HG02798 (cell line): ENCODE measurements at regions not wholly inside any gene's neighbourhood (a gene's known extent, or its start where the extent isn't known, plus 50 kb on each side); places are given as distances from the start of the nearest gene placed in this dataset.
A peak's percentile ranks its signal among the peaks of the same experiment; 100 is the strongest.

Source experiments
- ATAC-seq: cut with Tn5 transposase; IDR thresholded peaks from one replicate; pipeline ENCODE4 v1.9.1; 2021; ENCODE audit warnings: mild to moderate bottlenecking; ENCODE audit not compliant: unreplicated experiment, poor library complexity

GRCh38 chr9:73839471-73839870, 657.7 kb upstream of the RORB start:
- ATAC-seq, result no peak

GRCh38 chr9:73841018-73841417, 656.1 kb upstream of the RORB start:
- no peak for ATAC-seq

- ATAC-seq, result no peak
These were observed 653.0 kb upstream of the RORB start for GRCh38 chr9:73844135-73844534.

DNA sequence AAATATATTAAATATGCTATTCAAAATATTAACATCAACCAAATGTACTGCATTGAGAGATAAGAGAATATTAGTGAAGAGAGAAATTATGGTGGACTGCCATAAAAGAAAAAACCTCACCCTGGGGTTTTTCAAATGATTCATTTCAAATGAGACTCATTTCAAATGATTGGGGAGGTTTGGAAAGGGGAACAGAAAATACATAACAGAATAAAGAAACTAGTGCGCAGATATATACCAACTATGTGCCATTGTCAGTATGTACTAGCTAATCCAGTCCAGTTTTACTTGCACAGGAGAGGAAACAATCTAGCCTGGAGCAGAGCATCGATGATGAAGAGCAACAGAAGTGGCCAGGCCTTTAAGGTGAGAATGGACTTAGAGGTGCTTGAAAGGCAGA, 651.6 kb upstream of the RORB start:
- peak; percentile 79 for ATAC-seq

DNA sequence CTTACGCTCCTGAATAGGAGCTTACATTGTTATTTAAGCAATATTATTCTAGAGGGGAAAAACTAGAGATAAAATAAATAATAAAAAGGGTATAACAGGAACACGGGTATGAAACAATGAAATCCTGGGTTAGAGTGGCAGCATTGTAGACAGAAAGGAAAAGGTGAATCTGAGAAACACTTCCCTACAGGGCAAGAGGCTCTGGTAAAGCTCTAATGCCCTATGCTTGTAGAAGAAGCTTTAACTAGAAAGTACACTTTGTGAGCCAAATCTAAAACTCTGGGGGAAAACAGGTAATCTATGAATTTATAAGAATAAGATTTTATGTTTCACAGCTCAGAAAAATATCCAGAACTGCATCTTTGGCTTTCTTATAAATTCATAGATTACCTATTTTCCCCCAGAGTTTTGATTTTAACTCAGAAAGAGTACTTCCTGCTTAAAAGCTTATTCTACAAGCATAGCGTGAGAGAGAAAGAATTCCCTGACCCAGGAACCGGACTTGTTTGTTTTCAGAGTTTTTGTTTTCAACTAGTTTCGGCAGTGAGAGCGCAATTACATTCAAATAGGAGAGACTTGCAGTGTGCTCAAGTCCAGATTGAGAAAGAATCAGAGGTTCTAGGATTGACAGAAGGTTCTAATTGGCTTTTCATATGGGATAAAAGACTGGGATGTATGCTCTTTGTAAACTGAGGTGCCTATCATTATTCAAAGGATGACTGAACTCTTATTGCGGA, 651.0 kb upstream of the RORB start:
- no peak for ATAC-seq

DNA sequence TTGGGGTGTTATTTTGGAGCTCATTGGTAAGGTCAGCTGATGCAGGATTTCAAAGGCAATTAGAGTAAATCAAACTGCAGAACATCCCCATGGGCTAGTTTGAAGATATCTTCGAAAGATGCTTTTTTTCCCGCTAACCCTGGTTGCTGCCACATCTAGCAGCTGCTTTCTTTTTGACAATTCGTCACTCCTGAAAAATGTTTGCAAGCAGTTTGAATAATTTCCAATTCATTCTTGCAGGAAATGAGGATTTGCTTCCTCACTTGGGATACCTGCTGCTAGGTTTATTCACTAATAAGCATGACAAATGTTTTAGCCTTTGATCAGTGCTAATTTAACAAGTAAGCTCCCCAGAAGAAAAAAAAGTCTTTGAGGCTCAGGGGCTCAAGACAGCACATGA, 649.6 kb upstream of the RORB start:
- ATAC-seq, result no peak

- ATAC-seq, result no peak
These were observed 643.6 kb upstream of the RORB start for GRCh38 chr9:73853549-73853948.

- no peak for ATAC-seq
These were observed 641.9 kb upstream of the RORB start for GRCh38 chr9:73855206-73855605.

DNA sequence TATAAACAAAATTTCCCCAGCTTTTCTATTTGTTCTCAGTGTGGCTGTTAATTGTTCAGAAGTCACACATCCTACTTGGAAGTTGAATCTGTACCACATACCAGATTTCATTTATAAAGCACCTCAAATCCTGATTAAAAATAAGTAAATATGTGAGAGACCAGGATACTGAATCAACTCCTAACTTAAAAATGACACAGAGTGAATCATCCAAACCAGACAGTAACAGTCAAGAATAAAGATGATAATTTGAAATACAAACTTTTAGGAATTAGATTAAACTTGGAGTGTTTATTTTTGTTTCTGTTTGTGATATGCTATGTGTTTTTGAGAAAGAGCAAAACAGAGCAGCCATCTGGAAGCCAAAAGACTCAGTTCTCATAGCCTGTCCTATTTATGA, 633.2 kb upstream of the RORB start:
- ATAC-seq, result no peak

- ATAC-seq, result no peak
These were observed 630.7 kb upstream of the RORB start for GRCh38 chr9:73866451-73866850.

DNA sequence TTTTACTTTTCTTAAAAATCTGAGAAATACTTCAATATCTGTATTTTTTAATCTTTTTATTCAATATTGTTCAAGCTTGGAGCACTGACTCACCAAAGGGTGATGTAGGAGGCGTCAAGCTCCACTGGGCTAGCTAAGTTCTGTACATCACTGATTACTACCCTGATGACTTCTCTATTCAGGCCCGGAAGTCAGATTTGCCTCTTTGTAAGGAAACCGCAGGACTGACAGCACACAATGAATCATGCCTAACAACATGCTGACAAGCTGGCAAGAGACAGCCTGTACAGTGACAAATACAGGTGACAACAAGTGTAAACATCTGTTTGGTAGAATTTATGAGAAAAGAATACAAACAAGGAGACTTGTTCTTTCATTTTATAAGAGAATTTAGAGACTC, 627.9 kb upstream of the RORB start:
- peak; percentile 99 for ATAC-seq

- no peak for ATAC-seq
These were observed 625.5 kb upstream of the RORB start for GRCh38 chr9:73871636-73872035.

GRCh38 chr9:73872701-73873100, 624.4 kb upstream of the RORB start:
- ATAC-seq, result no peak

GRCh38 chr9:73880101-73880500, 617.0 kb upstream of the RORB start:
- ATAC-seq, result no peak

GRCh38 chr9:73889023-73889422, 608.1 kb upstream of the RORB start:
- ATAC-seq, result no peak

DNA sequence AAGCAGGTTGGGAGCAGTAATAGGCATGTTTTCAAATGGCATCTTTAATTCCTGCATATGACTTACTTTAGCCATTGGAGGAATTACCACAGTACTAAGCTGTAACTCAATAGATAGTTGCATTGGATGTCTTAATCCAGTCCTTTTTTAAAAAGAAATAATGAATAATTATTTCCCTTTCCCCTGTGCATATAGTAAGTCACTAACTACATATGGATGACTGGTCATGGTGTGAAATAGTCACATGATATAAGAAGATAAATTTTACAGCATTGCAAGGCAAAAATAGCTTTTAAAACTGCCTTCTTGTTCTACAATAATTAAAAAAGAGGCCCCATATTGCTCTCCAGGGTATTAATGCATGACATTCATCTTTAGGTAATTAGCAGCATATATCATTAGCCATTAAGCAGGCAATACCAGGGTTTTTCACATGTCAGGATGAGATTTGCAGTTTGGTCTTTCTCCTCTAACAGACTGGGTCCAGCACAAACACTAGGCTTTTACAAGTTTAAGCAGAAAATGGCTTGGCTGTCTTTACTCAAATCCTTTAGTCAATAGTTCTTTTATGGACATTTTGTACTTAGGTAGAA, 606.4 kb upstream of the RORB start:
- ATAC-seq, result no peak

DNA sequence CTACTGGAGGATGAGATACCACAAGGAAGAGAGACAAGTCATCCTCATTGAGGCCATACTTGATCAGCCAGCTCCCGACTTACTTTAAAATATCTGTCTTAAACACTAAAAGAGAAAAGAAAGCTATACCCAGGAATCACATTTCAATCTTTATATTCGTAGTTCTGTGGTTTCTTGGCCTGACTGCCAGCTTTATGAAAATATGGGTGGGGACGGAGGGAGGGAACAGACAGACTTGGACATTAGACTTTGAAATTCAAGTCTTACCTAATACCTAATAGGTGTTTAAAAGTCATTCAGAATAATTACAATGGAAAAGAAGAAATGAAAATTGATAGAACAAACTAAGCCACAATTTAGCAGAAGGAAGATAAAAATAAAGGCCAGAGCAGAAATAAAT, 604.8 kb upstream of the RORB start:
- no peak for ATAC-seq

- ATAC-seq, result no peak
These were observed 603.9 kb upstream of the RORB start for GRCh38 chr9:73893230-73893629.

DNA sequence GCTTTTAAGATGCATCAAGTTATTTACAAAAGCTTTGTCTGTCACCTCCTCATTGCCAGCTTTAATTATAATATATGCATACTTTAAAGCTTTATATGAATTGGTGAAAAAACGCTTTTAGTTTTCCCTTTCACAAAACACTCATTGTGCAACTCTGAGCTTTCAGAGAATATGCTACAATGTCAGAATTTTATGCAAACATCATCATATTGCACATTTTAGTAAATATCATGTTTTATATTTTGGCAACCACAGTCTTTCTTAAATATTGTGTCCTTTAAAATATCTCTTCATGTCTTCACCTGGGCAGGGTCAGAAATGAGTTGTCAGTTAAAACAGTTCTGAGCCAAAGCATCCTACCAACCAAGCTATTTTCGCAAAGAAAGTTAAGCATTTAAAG, 601.1 kb upstream of the RORB start:
- no peak for ATAC-seq

- no peak for ATAC-seq
These were observed 590.5 kb upstream of the RORB start for GRCh38 chr9:73906671-73907070.

DNA sequence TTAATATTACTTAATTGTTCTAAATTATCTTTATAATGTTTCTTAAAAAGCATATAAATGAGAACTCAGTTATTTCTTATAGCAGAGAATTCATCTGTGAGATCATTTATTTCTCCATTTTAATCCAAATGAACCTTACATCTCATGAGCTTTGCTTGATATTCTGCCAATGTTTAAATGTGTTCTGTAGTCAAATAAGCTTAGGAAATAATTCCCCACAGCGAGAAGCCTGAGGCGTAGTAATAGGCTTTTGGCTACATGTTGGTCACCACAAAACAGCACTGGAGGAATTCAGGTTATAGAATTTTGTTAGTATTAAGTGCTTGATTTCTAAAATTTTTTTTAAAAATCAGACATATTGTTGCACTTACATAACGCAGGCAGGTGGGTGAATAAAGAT, 585.3 kb upstream of the RORB start:
- ATAC-seq, result no peak

- no peak for ATAC-seq
These were observed 581.0 kb upstream of the RORB start for GRCh38 chr9:73916016-73916673.
